ENCODE measurements at regions not wholly inside any gene's neighbourhood (a gene's known extent, or its start where the extent isn't known, plus 50 kb on each side); places are given as distances from the start of the nearest gene placed in this dataset.
"Not testable (repeated sequence)": the region's sequence is repeated elsewhere in the genome, so short reads cannot be mapped to it uniquely, and the experiment has no call there.

DNA sequence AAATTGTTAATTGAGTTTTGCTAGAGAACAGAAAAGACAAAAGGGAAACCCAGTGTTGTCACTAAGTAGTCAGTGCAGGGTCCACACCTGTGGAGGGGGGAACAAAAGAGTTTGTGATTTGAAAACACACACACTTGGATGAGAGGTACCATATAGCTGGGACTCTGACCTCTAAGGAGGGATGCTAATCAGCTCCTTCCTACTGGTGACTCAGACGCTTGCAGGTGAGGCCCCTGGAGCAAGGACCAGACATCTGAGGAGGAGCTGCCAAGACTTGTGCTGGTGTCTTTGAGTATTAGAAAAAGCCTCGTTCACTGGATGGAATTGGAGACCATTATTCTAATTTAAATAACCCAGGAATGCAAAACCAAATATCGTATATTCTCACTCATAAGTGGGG is 146.4 kb upstream of the MAP2 start:
- ATAC-seq (ENCODE audit: poor library complexity): no peak
- CTCF ChIA-PET: no interaction called here
- H3K4me3 Mint-ChIP-seq: no peak overlapping the region
- Histone ChIP-seq H3K27ac (ENCODE audit: low read depth in 1 of 2, low read length in 2 of 2) (no peak overlapping the region), H3K36me3 (ENCODE audit: insufficient read depth, low read length) (no peaks in the 10 kb centered on the region), H3K9me3 (ENCODE audit: control insufficient read depth in 1 of 2, insufficient read depth in 1 of 2, low read length in 2 of 2) (peaks cover 0 to 4% of the 10 kb centered on the region in 2 experiments), H3K4me3 (ENCODE audit: low read length) (no peak overlapping the region), H3K27me3 (ENCODE audit: control insufficient read depth in 1 of 2, insufficient read depth in 2 of 2, low read length in 2 of 2) (no peaks in the 10 kb centered on the region), H3K4me1 (ENCODE audit: insufficient read depth, low read length) (no peaks in the 10 kb centered on the region)
- H3K27ac Mint-ChIP-seq: no peak overlapping the region
- TF ChIP-seq, protein P1, sequence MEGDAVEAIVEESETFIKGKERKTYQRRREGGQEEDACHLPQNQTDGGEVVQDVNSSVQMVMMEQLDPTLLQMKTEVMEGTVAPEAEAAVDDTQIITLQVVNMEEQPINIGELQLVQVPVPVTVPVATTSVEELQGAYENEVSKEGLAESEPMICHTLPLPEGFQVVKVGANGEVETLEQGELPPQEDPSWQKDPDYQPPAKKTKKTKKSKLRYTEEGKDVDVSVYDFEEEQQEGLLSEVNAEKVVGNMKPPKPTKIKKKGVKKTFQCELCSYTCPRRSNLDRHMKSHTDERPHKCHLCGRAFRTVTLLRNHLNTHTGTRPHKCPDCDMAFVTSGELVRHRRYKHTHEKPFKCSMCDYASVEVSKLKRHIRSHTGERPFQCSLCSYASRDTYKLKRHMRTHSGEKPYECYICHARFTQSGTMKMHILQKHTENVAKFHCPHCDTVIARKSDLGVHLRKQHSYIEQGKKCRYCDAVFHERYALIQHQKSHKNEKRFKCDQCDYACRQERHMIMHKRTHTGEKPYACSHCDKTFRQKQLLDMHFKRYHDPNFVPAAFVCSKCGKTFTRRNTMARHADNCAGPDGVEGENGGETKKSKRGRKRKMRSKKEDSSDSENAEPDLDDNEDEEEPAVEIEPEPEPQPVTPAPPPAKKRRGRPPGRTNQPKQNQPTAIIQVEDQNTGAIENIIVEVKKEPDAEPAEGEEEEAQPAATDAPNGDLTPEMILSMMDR (IDR thresholded peaks at IDR 0.05): no peak
- POLR2A ChIA-PET: no interaction called here
- H3K4me1 Mint-ChIP-seq (ENCODE audit: low read depth): no peaks in the 10 kb centered on the region
- H3K9me3 Mint-ChIP-seq: peaks cover 6% of the 10 kb centered on the region
- intact Hi-C loops (cut with DNase I, micrococcal nuclease): no loop called here
- H3K27me3 Mint-ChIP-seq: no peaks in the 10 kb centered on the region
- no peak for DNase-seq
- no peaks in the 10 kb centered on the region for H3K36me3 Mint-ChIP-seq (ENCODE audit: low read depth)

DNA sequence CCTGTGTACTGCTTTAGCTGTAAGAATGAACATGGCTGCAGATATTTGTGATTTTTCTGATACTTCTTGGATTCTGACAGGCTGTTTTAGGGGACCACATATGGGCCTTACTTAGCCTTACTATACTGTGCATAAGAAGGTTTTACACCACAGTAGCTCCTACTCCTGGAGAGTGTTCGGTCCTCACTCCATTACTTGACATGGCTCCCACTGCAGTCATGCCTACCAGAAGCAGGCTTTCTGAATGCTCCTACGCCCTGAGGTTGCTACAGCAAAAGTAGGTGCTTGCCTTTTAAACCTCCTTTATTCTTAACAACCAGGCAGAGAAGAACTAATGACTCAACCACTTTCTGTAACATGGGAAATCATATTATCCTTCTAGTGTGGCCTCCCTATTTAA is 125.2 kb upstream of the MAP2 start:
- H3K27ac Mint-ChIP-seq: no peak overlapping the region
- no peaks in the 10 kb centered on the region for H3K27me3 Mint-ChIP-seq
- Histone ChIP-seq H3K36me3 (ENCODE audit: insufficient read depth, low read length) (no peaks in the 10 kb centered on the region), H3K27ac (ENCODE audit: low read depth in 1 of 2, low read length in 2 of 2) (no peak overlapping the region), H3K9me3 (ENCODE audit: control insufficient read depth in 1 of 2, insufficient read depth in 1 of 2, low read length in 2 of 2) (no peaks in the 10 kb centered on the region), H3K4me1 (ENCODE audit: insufficient read depth, low read length) (no peaks in the 10 kb centered on the region), H3K4me3 (ENCODE audit: low read length) (no peak overlapping the region), H3K27me3 (ENCODE audit: control insufficient read depth in 1 of 2, insufficient read depth in 2 of 2, low read length in 2 of 2) (no peaks in the 10 kb centered on the region)
- POLR2A ChIA-PET: no interaction called here
- H3K4me3 Mint-ChIP-seq: no peak overlapping the region
- TF ChIP-seq, protein P1 (IDR thresholded peaks at IDR 0.05): no peak
- no peaks in the 10 kb centered on the region for H3K9me3 Mint-ChIP-seq
- H3K36me3 Mint-ChIP-seq (ENCODE audit: low read depth): no peaks in the 10 kb centered on the region
- CTCF ChIA-PET: no interaction called here
- DNase-seq: no peak
- no peaks in the 10 kb centered on the region for H3K4me1 Mint-ChIP-seq (ENCODE audit: low read depth)
- no peak for ATAC-seq (ENCODE audit: poor library complexity)
- intact Hi-C loops (cut with DNase I, micrococcal nuclease): no loop called here

DNA sequence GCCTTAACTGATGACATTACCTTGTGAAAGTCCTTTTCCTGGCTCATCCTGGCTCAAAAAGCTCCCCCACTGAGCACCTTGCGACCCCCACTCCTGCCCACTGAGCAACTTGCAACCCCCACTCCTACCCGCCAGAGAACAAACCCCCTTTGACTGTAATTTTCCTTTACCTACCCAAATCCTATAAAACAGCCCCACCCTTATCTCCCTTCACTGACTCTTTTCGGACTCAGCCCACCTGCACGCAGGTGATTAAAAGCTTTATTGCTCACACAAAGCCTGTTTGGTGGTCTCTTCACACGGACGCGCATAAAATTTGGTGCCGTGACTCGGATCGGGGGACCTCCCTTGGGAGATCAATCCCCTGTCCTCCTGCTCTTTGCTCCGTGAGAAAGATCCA is 124.4 kb upstream of the MAP2 start:
- H3K9me3 ChIP-seq (ENCODE audit: control insufficient read depth in 1 of 2, insufficient read depth in 1 of 2, low read length in 2 of 2); H3K4me3 ChIP-seq (ENCODE audit: low read length); H3K36me3 ChIP-seq (ENCODE audit: insufficient read depth, low read length); H3K4me1 Mint-ChIP-seq (ENCODE audit: low read depth); DNase-seq; H3K27ac ChIP-seq (ENCODE audit: low read depth in 1 of 2, low read length in 2 of 2); H3K4me1 ChIP-seq (ENCODE audit: insufficient read depth, low read length); intact Hi-C loops (cut with DNase I, micrococcal nuclease); H3K4me3 Mint-ChIP-seq; POLR2A ChIA-PET; H3K9me3 Mint-ChIP-seq; H3K36me3 Mint-ChIP-seq (ENCODE audit: low read depth); CTCF ChIA-PET; H3K27ac Mint-ChIP-seq; H3K27me3 ChIP-seq (ENCODE audit: control insufficient read depth in 1 of 2, insufficient read depth in 2 of 2, low read length in 2 of 2); H3K27me3 Mint-ChIP-seq; ATAC-seq (ENCODE audit: poor library complexity): not testable (repeated sequence)

DNA sequence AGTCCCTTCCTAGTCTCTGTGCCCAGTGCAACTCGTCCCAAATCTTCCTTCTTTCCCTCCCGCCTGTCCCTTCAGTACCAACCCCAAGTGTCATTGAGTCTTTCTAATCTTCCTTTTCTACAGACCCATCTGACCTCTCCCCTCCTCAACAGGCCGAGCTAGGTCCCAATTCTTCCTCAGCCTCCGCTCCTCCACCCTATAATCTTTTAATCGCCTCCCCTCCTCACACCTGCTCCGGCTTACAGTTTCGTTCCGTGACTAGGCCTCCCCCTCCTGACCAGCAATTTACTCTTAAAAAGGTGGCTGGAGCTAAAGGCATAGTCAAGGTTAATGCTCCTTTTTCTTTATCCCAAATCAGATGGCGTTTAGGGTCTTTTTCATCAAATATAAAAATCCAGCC is 123.1 kb upstream of the MAP2 start:
- CTCF ChIA-PET: not testable (repeated sequence)

More for the DNA sequence above, 123.1 kb upstream of the MAP2 start:
- H3K4me1 ChIP-seq (ENCODE audit: insufficient read depth, low read length); H3K4me1 Mint-ChIP-seq (ENCODE audit: low read depth); H3K36me3 ChIP-seq (ENCODE audit: insufficient read depth, low read length); H3K9me3 ChIP-seq (ENCODE audit: control insufficient read depth in 1 of 2, insufficient read depth in 1 of 2, low read length in 2 of 2); H3K36me3 Mint-ChIP-seq (ENCODE audit: low read depth); H3K27me3 ChIP-seq (ENCODE audit: control insufficient read depth in 1 of 2, insufficient read depth in 2 of 2, low read length in 2 of 2); H3K4me3 Mint-ChIP-seq; ATAC-seq (ENCODE audit: poor library complexity); H3K27me3 Mint-ChIP-seq; H3K9me3 Mint-ChIP-seq; H3K27ac ChIP-seq (ENCODE audit: low read depth in 1 of 2, low read length in 2 of 2); POLR2A ChIA-PET; intact Hi-C loops (cut with DNase I, micrococcal nuclease); H3K4me3 ChIP-seq (ENCODE audit: low read length); DNase-seq; H3K27ac Mint-ChIP-seq: not testable (repeated sequence)

All from CD4-positive, alpha-beta T cell (primary cell).